Memory B cell (primary cell): ENCODE measurements at regions not wholly inside any gene's neighbourhood (a gene's known extent, or its start where the extent isn't known, plus 50 kb on each side); places are given as distances from the start of the nearest gene placed in this dataset.

Experiments
- ATAC-seq: fragments of 150-1000 bp; cut with Tn5 transposase; 2 replicates; pipeline ENCODE4 v1.10.0; 2021; ENCODE audit warnings: low read depth, mild to moderate bottlenecking, moderate library complexity
- DNase-seq, 2 donors: peaks; one replicate each; pipeline ENCODE4 v3.0.0; 2022; ENCODE audit warnings: low spot score in 2 of 2
- H3K27ac Mint-ChIP-seq: one replicate; pipeline ENCODE4 v1.8.0; 2022; ENCODE audit warnings: mild to moderate bottlenecking, moderate library complexity, mixed read lengths
- H3K27me3 Mint-ChIP-seq: one replicate; pipeline ENCODE4 v1.8.0; 2022; ENCODE audit warnings: mixed read lengths
- H3K36me3 Mint-ChIP-seq: one replicate; pipeline ENCODE4 v1.8.0; 2022; ENCODE audit warnings: mild to moderate bottlenecking, mixed read lengths
- H3K4me1 Mint-ChIP-seq: one replicate; pipeline ENCODE4 v1.8.0; 2022; ENCODE audit warnings: mixed read lengths
- H3K4me3 Mint-ChIP-seq: one replicate; pipeline ENCODE4 v1.8.0; 2022; ENCODE audit warnings: mild to moderate bottlenecking, moderate library complexity, mixed read lengths
- H3K9me3 Mint-ChIP-seq: one replicate; pipeline ENCODE4 v1.8.0; 2022; ENCODE audit warnings: mixed read lengths

DNA sequence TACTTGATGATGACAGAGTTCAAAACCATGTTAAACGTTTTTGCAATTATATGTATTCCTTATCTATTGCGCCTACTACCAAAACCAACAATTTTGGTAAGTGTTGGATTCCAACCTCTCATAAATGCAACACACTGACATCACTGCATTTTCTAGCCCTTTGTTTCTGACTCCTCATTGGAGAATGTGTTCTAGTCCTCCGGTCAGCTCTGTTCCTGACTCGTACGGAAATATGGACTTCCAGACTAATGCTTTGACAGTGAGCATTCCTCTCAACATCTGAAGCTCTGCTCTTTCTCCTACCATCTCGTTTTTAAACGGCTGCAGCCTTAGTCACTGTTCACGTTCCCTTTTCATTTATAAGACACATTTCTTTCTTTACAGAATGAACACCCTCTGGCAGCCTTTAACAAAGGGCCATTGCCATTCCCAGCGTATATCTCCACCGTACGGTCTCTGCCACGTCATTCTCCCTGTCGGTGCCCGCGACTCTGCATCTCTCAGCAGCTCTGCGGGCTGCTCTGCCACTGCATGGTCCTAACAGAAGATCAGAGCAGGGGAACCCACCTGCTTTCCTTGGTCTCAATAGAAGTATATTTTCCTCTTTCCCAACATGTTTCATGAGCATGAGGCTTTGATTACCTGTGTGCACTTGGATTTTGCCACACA is 103.0 kb upstream of the SYNDIG1 start:
- ATAC-seq (no peak), DNase-seq (no peak)
- peaks cover 2% of the 10 kb centered on the region for H3K9me3 Mint-ChIP-seq
- no peak overlapping the region for H3K27ac Mint-ChIP-seq
- H3K4me1 Mint-ChIP-seq = no peaks in the 10 kb centered on the region
- H3K27me3 Mint-ChIP-seq = no peaks in the 10 kb centered on the region
- no peaks in the 10 kb centered on the region for H3K36me3 Mint-ChIP-seq
- H3K4me3 Mint-ChIP-seq = no peak overlapping the region

DNA sequence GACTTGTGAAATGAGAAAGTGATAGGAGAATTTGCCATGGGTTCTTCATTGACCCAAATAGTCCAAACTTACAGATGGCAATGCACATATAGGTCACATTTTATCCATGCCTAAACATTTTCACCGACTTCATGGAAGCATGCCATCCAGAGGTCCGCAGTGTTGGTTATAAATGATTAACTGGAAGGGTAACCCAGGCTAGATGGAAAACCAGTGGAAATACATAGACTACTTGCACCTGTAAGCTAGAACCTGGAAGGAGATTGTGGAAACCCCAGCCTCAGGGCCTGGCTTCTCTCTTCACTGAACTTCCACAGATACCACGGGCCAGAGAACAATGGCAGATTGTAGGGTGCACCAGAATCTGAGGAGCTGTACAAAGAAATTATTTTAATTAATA is 103.8 kb upstream of the SYNDIG1 start:
- no peak overlapping the region for H3K4me3 Mint-ChIP-seq
- ATAC-seq (no peak), DNase-seq (no peak)
- H3K9me3 Mint-ChIP-seq = peaks cover 2% of the 10 kb centered on the region
- H3K36me3 Mint-ChIP-seq = no peaks in the 10 kb centered on the region
- H3K27ac Mint-ChIP-seq = no peak overlapping the region
- no peaks in the 10 kb centered on the region for H3K4me1 Mint-ChIP-seq
- no peaks in the 10 kb centered on the region for H3K27me3 Mint-ChIP-seq

DNA sequence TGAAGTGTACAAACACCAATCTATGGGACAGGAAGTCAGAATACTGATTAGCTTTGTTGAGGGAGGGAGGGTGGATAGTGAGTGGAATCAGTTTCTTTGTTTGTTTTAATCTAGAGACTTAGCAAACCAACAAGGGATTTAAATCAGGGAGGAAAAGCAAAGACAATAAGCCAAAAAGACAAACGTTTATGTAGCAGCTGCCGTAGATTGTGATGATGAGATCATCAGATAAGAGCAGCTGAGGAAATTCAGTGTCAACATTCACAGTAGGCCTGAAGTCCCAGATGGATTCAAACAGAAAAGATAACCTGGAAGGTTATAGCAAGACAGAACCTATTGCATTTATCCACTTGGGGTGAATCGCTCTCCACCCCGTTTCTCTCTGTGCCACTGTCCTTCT is 104.9 kb upstream of the SYNDIG1 start:
- DNase-seq (no peak), ATAC-seq (no peak)
- Mint-ChIP-seq H3K36me3 (no peaks in the 10 kb centered on the region), H3K27ac (no peak overlapping the region), H3K27me3 (no peaks in the 10 kb centered on the region), H3K4me1 (no peaks in the 10 kb centered on the region), H3K9me3 (peaks cover 2% of the 10 kb centered on the region), H3K4me3 (no peak overlapping the region)

DNA sequence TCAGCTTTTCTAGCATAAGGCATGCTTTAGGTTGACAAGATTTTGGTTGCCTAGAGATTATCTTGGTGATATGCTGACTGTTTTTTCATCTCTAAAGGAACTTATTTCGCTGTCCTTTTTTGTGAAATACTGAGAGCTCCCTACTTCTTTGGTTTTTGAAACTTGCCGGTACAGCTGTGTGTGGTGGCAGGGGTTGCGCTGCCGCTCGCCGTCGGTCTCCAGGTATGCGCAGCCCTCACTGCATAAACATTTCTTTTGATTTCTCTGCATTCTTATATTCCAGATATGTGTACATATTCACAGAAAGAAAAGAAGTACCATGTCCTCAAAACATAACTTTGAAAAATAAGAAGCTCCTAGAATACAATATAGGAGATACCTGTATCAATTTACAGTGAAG is 106.4 kb upstream of the SYNDIG1 start:
- Mint-ChIP-seq H3K9me3 (peaks cover 2% of the 10 kb centered on the region), H3K36me3 (no peaks in the 10 kb centered on the region), H3K27ac (no peak overlapping the region), H3K27me3 (no peaks in the 10 kb centered on the region), H3K4me1 (no peaks in the 10 kb centered on the region), H3K4me3 (no peak overlapping the region)
- ATAC-seq = no peak
- DNase-seq = no peak

DNA sequence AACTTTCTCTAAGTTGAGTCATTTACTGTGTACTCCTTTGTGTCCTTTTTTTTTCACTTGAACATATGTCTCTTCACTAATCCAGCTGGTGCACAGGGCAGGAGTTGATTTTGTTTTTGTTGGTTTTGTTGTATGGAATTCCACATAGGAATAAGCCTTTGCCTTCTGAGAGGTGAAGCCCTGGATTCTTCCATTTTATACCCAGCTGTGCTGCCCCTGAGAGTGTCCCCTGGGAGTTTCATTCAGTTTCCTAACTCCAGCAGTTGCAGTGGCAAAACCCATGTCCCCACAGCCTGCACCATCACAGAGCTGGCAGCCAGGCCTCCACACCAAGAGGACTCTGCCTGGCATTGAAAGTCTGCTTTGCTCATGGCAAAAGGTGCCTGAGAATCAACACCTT is 107.3 kb upstream of the SYNDIG1 start:
- DNase-seq (no peak), ATAC-seq (no peak)
- Mint-ChIP-seq H3K27me3 (no peaks in the 10 kb centered on the region), H3K4me3 (no peak overlapping the region), H3K36me3 (no peaks in the 10 kb centered on the region), H3K27ac (no peak overlapping the region), H3K4me1 (no peaks in the 10 kb centered on the region), H3K9me3 (peaks cover 2% of the 10 kb centered on the region)

DNA sequence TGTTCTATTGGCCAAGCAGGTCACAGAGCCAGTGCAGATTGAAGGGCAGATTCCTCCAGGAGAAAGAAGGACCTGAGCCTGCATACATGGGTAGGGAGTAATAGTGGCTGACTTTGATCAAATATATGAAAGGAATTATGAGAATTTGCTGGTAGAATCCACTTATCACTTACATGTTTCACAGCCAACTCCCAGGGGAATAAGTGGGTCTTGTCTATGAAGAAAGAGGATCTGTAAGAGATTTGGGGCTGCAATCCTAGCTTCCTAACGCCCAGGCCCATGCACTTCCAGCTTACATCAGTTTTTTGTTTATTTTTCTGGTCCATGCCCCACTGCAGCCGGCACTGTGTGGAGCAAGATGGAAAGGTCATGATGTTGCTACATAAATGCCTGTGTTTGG is 107.9 kb upstream of the SYNDIG1 start:
- Mint-ChIP-seq H3K36me3 (no peaks in the 10 kb centered on the region), H3K4me3 (no peak overlapping the region), H3K27me3 (peaks cover 1% of the 10 kb centered on the region), H3K4me1 (no peaks in the 10 kb centered on the region), H3K9me3 (peaks cover 2% of the 10 kb centered on the region), H3K27ac (no peak overlapping the region)
- DNase-seq = no peak
- no peak for ATAC-seq

DNA sequence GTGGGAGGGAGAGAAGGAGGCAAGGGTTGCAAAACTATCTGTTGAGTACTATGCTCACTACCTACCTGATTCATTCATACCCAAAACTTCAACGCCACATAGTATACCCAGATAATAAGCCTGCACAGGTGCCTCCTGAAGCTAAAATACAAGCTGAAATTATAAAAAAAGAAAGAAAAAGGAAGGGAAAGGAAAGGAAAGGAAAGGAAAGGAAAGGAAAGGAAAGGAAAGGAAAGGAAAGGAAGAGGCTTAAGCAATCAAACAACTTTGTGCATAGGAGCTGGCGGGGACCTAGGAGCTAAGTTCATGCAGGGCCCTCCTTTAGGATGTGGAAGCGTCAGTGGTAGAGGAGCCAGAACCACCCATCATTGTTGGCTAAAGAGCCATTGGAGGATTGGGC is 108.9 kb upstream of the SYNDIG1 start:
- Mint-ChIP-seq H3K9me3 (peaks cover 2% of the 10 kb centered on the region), H3K36me3 (no peaks in the 10 kb centered on the region), H3K27me3 (peaks cover 1% of the 10 kb centered on the region), H3K27ac (no peak overlapping the region), H3K4me3 (no peak overlapping the region), H3K4me1 (no peaks in the 10 kb centered on the region)
- no peak for ATAC-seq
- DNase-seq = no peak

DNA sequence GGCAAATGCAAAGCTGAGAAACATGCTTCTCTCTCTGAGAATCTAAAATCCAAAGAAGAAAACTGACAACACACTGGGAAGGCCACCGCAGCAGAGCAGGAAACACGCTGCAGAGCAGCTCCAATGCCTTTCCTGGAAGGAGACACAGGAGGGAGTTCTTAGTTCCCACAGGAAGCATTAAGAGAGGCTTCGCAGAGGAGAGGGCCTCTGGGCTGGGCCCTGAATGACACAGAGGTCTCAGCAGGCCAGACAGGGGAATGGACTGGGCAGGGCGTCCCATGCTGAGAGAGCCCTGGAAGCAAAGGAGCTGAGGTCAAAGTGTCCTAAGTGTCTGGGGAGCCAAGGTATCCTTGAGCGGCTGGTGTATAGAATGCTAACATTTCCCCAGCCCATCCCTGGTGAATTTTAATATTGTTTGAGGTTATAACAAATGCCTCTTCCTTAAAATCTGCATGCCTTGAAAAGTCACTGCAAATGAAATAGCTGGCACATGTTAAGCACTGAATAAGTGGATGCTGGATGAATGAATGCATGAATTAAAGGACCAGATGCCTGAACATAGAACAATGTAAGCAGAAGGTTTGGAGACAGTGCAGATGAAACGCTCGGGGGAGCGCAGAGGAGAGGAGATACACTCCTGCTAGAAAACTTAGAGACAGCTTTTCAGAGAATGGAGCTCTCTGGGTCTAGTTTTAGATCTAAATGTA is 110.0 kb upstream of the SYNDIG1 start:
- Mint-ChIP-seq H3K4me1 (no peaks in the 10 kb centered on the region), H3K9me3 (peaks cover 2% of the 10 kb centered on the region), H3K27ac (no peak overlapping the region), H3K4me3 (no peak overlapping the region), H3K36me3 (no peaks in the 10 kb centered on the region), H3K27me3 (peaks cover 1% of the 10 kb centered on the region)
- no peak for ATAC-seq
- DNase-seq = no peak

DNA sequence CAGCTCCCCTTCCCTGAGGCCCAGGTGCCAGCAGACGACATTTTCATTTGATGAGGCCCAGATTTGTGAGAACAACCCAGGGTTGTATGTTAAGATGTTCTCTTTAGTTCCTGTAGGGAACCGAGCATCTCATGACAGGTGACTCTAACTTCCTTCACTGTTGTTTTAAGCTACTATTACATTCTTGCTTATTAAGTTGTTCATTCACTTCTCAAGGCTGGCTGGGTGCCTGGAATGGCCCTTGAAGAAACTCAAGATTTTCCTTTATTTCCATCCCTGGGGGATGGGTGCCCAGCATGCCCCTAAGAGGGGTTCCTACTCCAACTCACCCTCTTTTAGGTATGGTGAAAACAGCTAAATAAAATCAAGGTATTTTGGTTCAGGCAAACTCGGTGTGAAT is 111.5 kb upstream of the SYNDIG1 start:
- H3K27ac Mint-ChIP-seq = no peak overlapping the region
- no peaks in the 10 kb centered on the region for H3K4me1 Mint-ChIP-seq
- no peak overlapping the region for H3K4me3 Mint-ChIP-seq
- ATAC-seq = no peak
- peaks cover 2% of the 10 kb centered on the region for H3K9me3 Mint-ChIP-seq
- no peaks in the 10 kb centered on the region for H3K36me3 Mint-ChIP-seq
- H3K27me3 Mint-ChIP-seq = peaks cover 1% of the 10 kb centered on the region
- no peak for DNase-seq

DNA sequence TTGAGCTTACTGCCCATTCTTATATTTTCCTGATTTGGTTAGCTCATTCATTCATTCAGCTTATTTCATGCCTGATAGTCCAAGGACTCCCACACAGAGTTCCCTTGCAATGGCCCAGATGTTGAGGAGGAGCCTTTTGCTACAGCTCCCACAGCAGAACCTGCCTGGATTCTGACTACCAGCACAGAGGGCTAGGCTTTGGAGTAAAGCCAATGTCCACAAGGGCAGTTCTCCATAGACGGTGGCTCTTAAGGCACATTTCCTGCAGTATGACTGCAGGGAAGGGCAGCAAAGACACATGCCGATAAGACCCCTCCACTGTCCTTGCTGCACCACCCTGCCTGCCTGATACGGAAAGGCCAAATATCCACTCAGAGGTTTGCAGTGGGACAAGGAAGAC is 112.3 kb upstream of the SYNDIG1 start:
- Mint-ChIP-seq H3K27me3 (peaks cover 1% of the 10 kb centered on the region), H3K4me3 (no peak overlapping the region), H3K4me1 (no peaks in the 10 kb centered on the region), H3K9me3 (peaks cover 2% of the 10 kb centered on the region), H3K27ac (no peak overlapping the region), H3K36me3 (no peaks in the 10 kb centered on the region)
- DNase-seq = no peak
- no peak for ATAC-seq

DNA sequence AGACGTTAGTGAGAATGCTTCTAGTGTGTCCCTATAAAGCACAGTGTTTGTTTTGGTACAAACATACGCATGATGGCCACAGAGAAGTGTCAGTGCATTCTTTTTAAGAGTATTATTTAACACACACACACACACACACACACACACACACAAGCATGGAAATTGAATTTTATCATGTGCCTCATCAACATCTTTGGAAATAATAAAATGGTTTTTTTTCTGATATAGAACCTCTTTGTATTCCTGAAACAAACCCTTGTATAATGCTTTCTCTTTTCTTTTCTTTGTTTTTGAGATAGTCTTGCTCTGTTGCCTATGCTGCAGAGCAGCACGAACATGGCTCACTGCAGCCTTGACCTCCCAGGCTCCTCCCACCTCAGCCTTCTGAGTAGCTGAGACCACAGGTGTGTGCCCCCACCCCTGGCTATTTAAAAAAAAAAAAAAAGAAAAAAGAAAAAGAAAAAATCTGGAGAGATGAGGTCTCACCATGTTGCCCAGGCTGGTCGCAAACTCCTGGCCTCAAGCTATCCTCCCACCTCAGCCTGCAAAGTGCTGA is 116.2 kb upstream of the SYNDIG1 start:
- Mint-ChIP-seq H3K27ac (no peak overlapping the region), H3K9me3 (no peaks in the 10 kb centered on the region), H3K27me3 (peaks cover 1% of the 10 kb centered on the region), H3K4me1 (no peaks in the 10 kb centered on the region), H3K36me3 (no peaks in the 10 kb centered on the region), H3K4me3 (no peak overlapping the region)
- no peak for DNase-seq
- ATAC-seq = no peak

DNA sequence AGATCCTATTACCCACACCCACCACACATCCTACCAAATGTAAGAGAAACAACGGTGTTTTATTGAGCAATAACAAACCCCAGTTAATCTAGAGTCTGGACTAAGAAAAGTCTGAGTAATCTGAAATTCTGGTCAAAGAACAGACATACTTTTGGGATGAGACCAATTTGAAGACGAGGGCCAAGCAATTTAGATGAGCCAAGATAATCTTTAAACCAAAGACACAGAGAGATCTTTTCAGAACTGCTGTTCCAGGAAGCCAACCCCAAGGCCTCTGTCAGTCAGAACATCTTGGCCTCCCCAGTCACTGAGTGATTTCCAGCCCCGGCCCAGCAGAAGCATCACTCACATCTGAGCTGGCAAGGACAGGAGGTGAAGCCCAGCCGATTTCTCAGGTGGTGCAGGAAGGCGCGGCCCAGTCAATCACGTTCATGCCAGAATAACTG is 118.5 kb upstream of the SYNDIG1 start:
- Mint-ChIP-seq H3K36me3 (no peaks in the 10 kb centered on the region), H3K4me3 (no peak overlapping the region), H3K27ac (no peak overlapping the region), H3K27me3 (no peaks in the 10 kb centered on the region), H3K9me3 (no peaks in the 10 kb centered on the region), H3K4me1 (no peaks in the 10 kb centered on the region)
- ATAC-seq (no peak), DNase-seq (no peak)

DNA sequence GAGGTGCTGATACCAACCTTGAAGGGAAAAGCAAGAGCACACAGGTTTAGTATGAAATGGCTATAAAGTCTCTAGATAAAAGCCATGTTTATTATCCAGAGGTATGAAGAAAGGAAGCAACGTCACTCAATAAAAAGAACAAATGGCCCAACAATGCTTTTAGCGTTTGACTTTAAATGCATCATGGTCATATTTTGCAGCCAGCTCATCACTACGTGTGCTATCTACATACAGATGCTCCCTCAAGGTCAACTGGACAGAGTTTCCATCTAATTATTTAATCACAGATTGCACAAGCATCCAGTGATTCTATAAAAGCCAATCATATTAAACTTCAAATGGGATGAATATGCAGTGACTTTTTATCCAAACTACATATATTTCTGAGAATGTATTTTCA is 127.6 kb upstream of the SYNDIG1 start:
- Mint-ChIP-seq H3K27me3 (peaks cover 4% of the 10 kb centered on the region), H3K27ac (no peak overlapping the region), H3K36me3 (no peaks in the 10 kb centered on the region), H3K9me3 (peaks cover 2% of the 10 kb centered on the region), H3K4me3 (no peak overlapping the region), H3K4me1 (no peaks in the 10 kb centered on the region)
- ATAC-seq (no peak), DNase-seq (no peak)

DNA sequence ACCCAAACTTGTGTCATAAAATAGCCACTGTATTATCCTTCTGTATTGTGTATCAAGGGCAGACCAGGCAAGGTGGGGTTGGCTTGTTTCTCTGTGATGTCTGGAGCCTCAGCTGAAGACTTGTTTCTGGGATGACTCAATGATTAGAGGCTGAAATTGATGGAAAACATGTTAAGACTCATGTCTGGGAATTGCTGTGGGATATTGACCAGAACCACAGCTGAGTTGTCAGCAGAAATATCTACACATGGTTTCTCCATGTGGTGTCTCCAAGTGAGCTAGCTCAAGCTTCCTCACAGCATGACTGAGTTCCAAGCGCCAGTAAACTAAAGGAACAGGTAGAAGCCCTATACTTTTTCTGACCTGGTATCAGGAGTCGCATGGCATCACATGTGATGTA is 128.5 kb upstream of the SYNDIG1 start:
- Mint-ChIP-seq H3K27ac (no peak overlapping the region), H3K4me1 (no peaks in the 10 kb centered on the region), H3K27me3 (peaks cover 4% of the 10 kb centered on the region), H3K9me3 (peaks cover 2% of the 10 kb centered on the region), H3K36me3 (no peaks in the 10 kb centered on the region), H3K4me3 (no peak overlapping the region)
- ATAC-seq (no peak), DNase-seq (no peak)

DNA sequence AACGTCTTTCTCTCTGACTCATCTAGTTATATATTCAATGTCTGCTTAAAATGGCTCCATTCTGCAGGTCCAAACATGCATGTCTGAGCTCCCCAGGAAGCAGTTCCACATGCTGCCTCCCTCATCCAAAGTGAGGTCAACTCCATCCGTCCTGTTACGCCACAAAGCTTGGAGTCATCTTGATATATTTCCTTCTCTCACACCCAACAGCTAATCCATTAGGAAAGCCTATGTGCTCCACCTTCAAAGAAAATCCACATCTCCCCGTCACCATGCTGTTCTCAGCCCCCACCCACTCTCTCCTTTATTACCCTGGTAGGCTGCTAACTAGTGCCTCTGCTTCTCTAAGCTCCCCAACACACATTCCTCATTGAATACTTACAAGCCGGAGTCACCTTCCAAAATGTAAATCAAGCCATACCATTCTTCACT is 130.2 kb upstream of the SYNDIG1 start:
- H3K27me3 Mint-ChIP-seq = peaks cover 7% of the 10 kb centered on the region
- ATAC-seq = no peak
- peaks cover 4% of the 10 kb centered on the region for H3K9me3 Mint-ChIP-seq
- H3K4me1 Mint-ChIP-seq = no peaks in the 10 kb centered on the region
- H3K27ac Mint-ChIP-seq = no peak overlapping the region
- H3K4me3 Mint-ChIP-seq = no peak overlapping the region
- no peaks in the 10 kb centered on the region for H3K36me3 Mint-ChIP-seq
- DNase-seq = no peak
